Mammary epithelial cell (primary cell): ENCODE measurements at regions not wholly inside any gene's neighbourhood (a gene's known extent, or its start where the extent isn't known, plus 50 kb on each side); places are given as distances from the start of the nearest gene placed in this dataset.

Experiments
- EZH2 ChIP-seq: IDR thresholded peaks from 2 replicates; pipeline ENCODE4 v1.6.1; 2012; ENCODE audit warnings: low read length, inconsistent platforms, borderline replicate concordance
- TF ChIP-seq, protein P1 (sequence below), 2 donors: IDR thresholded peaks in 1 of 2; conservative IDR thresholded peaks in 1 of 2; 2 replicates each; pipeline ENCODE4 v1.5.1; 2011 to 2012; ENCODE audit warnings: inconsistent platforms in 2 of 2, low read length in 2 of 2, mild to moderate bottlenecking in 2 of 2, control low read depth in 1 of 2, low read depth in 1 of 2; ENCODE audit not compliant: insufficient read depth in 1 of 2; ENCODE audit errors: extremely low read depth in 1 of 2

DNA sequence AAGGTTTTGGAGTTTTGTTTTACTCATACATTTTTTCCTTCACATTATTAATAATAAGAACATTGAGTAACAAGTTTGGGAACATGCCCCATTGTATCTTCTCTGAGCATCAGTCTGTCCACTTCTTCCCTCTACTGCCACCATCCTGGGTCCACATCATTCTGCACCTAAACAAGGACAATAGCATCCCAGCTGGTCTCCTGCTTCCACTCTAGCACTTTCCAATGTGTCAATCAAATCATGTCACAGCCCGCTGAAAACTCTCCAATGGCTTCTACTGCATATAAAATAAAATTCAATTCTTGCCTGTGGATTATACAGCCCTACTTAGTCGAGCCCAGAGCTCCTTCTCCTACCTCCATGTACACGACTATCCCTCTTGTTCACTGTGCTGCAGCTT is 66.8 kb upstream of the RBPJ start:
- no peak for TF ChIP-seq EZH2
- TF ChIP-seq, protein P1, sequence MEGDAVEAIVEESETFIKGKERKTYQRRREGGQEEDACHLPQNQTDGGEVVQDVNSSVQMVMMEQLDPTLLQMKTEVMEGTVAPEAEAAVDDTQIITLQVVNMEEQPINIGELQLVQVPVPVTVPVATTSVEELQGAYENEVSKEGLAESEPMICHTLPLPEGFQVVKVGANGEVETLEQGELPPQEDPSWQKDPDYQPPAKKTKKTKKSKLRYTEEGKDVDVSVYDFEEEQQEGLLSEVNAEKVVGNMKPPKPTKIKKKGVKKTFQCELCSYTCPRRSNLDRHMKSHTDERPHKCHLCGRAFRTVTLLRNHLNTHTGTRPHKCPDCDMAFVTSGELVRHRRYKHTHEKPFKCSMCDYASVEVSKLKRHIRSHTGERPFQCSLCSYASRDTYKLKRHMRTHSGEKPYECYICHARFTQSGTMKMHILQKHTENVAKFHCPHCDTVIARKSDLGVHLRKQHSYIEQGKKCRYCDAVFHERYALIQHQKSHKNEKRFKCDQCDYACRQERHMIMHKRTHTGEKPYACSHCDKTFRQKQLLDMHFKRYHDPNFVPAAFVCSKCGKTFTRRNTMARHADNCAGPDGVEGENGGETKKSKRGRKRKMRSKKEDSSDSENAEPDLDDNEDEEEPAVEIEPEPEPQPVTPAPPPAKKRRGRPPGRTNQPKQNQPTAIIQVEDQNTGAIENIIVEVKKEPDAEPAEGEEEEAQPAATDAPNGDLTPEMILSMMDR (conservative IDR thresholded peaks at IDR 0.05 in 1 of 2, IDR thresholded peaks at IDR 0.05 in 1 of 2; ENCODE audit: extremely low read depth in 1 of 2, insufficient read depth in 1 of 2, low read depth in 1 of 2, low read length in 2 of 2), result no peak
